ENCODE measurements at regions not wholly inside any gene's neighbourhood (a gene's known extent, or its start where the extent isn't known, plus 50 kb on each side); places are given as distances from the start of the nearest gene placed in this dataset.
"Not testable (repeated sequence)": the region's sequence is repeated elsewhere in the genome, so short reads cannot be mapped to it uniquely, and the experiment has no call there.

DNA sequence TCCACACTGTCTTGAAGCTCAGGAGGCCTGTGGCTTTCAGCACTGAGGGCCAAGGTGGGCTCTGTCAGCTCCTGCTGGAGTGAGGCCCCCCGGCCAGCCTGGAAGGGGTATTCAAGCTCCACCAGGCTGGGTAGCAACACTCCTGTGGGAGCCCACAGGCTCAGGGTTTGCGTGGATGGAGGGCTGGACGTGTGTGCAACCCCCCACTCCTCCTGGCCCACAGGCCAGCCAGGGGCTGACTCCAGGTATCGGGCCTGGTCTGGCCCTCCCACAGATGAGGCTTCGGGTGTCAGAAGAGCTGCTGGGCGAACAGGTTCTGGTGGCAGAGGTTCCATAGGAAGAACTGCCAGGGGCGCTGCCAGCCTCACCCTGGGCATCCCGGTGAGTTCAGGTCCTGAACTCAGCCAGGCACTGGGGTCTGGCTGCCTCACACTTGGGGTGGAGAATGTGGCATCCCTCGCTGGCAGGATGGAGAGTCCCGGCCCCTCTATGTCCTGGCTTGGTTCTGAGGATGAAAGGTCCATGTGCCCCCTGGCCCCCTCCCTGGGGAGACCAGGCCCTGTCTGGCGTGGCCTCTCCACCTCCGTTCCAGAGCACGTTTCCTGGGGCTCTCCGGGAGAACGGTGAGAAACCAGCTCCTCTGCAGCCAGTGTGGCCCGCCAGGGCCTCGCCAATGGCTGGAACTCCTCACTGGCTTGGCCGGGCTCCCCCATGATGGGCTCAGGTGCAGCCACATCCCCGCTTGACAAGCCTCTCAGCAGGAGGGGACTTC lies 64.6 kb upstream of the TARDBP start:
- ATAC-seq (ENCODE audit: low FRiP score), result no peak
- no peak for TF ChIP-seq CTCF (IDR thresholded peaks at IDR 0.05)
- no peak for DNase-seq (ENCODE audit: low spot score)

GRCh38 chr1:10948463-10948775 lies 64.0 kb upstream of the TARDBP start:
- no peak for TF ChIP-seq CTCF (IDR thresholded peaks at IDR 0.05)
- ATAC-seq (ENCODE audit: low FRiP score) (no peak), DNase-seq (ENCODE audit: low spot score) (no peak)

GRCh38 chr1:10950316-10951172 lies 61.9 kb upstream of the TARDBP start:
- DNase-seq (ENCODE audit: low spot score) (no peak), ATAC-seq (ENCODE audit: low FRiP score) (no peak)
- TF ChIP-seq CTCF (IDR thresholded peaks at IDR 0.05), result no peak

DNA sequence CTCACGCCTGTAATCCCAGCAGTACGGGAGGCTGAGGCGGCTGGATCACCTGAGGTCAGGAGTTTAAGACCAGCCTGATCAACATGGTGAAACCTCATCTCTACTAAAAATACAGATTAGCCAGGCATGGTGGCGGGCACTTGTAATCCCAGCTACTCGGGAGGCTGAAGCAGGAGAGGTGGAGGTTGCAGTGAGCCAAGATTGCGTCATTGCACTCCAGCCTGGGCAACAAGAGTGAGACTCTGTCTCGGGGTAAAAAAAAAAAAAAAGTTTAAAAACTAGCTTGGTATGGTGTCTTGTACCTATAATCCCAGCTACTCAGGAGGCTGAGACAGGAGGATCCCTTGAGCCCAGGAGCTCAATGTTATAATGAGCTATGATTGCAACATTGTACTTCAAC lies 61.2 kb upstream of the TARDBP start:
- ATAC-seq (ENCODE audit: low FRiP score); DNase-seq (ENCODE audit: low spot score): not testable (repeated sequence)

GRCh38 chr1:10951961-10952360 lies 60.5 kb upstream of the TARDBP start:
- DNase-seq (ENCODE audit: low spot score) (no peak), ATAC-seq (ENCODE audit: low FRiP score) (no peak)

DNA sequence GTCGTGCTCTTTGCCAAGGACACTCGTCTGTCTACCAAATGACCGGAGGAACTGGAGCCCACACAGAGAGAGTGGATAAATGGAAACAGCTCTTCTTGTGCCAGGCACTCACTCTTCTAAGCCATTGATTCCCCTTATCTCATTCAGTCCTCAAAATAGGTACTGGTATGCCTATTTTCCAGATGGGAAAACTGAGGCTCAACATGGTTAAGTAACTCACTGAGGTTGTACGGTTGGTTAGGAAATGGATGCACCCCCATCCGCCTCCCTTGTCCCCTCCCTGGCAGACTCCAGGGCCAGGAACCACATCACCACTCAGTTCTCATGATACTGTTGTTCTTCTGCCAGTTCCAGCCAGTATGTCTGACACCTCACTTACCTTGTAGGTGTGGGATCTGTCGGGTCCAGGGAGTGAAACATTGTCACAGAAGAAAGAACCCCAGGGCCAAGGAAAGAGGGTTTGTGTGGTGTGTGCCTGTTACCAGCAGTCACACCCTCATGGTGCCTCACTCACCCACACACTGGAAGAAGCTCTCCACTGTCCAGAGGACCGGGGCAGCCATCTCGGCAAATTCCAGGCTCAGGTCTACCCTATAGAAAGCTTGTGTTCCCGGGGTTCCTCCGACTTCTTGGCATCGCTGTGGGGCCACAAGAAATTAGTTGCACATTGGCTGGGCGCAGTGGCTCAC lies 58.8 kb upstream of the TARDBP start:
- no peak for TF ChIP-seq CTCF (IDR thresholded peaks at IDR 0.05)
- no peak for ATAC-seq (ENCODE audit: low FRiP score)

More at GRCh38 chr1:10951961-10952360, 60.5 kb upstream of the TARDBP start:
- TF ChIP-seq CTCF (IDR thresholded peaks at IDR 0.05), result no peak

GRCh38 chr1:10957133-10957532 lies 55.3 kb upstream of the TARDBP start:
- ATAC-seq (ENCODE audit: low FRiP score) (no peak), DNase-seq (ENCODE audit: low spot score) (no peak)
- no peak for TF ChIP-seq CTCF (IDR thresholded peaks at IDR 0.05)

More for the DNA sequence above, 58.8 kb upstream of the TARDBP start:
- no peak for DNase-seq (ENCODE audit: low spot score)
